H1 (cell line): ENCODE measurements at regions not wholly inside any gene's neighbourhood (a gene's known extent, or its start where the extent isn't known, plus 50 kb on each side); places are given as distances from the start of the nearest gene placed in this dataset.
A peak's percentile ranks its signal among the peaks of the same experiment; 100 is the strongest.

Experiments
- CTCF ChIA-PET: fragments of 300-600 bp; sonication (Branson Sonifier 250); formaldehyde crosslinking; loops from one replicate; lab custom pipeline; 2021; ENCODE audit not compliant: partially characterized antibody; lab: Charles Lee
- POLR2A ChIA-PET: fragments of 300-600 bp; sonication (Branson Sonifier 250); formaldehyde crosslinking; loops from one replicate; lab custom pipeline; 2021; ENCODE audit warnings: inconsistent platforms; ENCODE audit not compliant: partially characterized antibody; lab: Charles Lee
- DNase-seq, 2 experiments: peaks; one replicate each; pipeline versions ENCODE4 v3.0.0 to v3.0.0-alpha.2; 2010 to 2022; ENCODE audit warnings: low spot score in 2 of 2, low read depth in 1 of 2, mixed read lengths in 1 of 2
- FAIRE-seq: peaks from 2 replicates; lab custom pipeline; 2011; peaks lifted over from hg19 to GRCh38; lab: Jason Lieb, UNC
- H2AFZ ChIP-seq: 2 replicates; pipeline ENCODE4 v1.8.1; 2012; ENCODE audit warnings: low read length, inconsistent platforms
- H2AK5ac ChIP-seq: 2 replicates; pipeline ENCODE4 v1.6.1; 2013; ENCODE audit warnings: low read depth, low read length
- H2BK120ac ChIP-seq: replicated peaks from 2 replicates; pipeline ENCODE3; 2013; ENCODE audit warnings: low read depth, low read length, inconsistent platforms
- H2BK12ac ChIP-seq: 2 replicates; pipeline ENCODE4 v1.6.1; 2013; ENCODE audit warnings: low read depth, low read length
- H2BK15ac ChIP-seq: 2 replicates; pipeline ENCODE4 v1.6.1; 2013; ENCODE audit warnings: low read length
- H2BK20ac ChIP-seq: 2 replicates; pipeline ENCODE4 v1.6.1; 2013; ENCODE audit warnings: low read length
- H2BK5ac ChIP-seq: 2 replicates; pipeline ENCODE4 v1.6.1; 2013; ENCODE audit warnings: low read depth, low read length
- H3K14ac ChIP-seq: 2 replicates; pipeline ENCODE4 v1.6.1; 2013; ENCODE audit warnings: inconsistent platforms; ENCODE audit not compliant: insufficient read length
- H3K18ac ChIP-seq: 2 replicates; pipeline ENCODE4 v1.6.1; 2013; ENCODE audit warnings: low read length; ENCODE audit errors: extremely low read depth
- H3K23ac ChIP-seq: 2 replicates; pipeline ENCODE4 v1.6.1; 2013; ENCODE audit warnings: inconsistent platforms; ENCODE audit not compliant: insufficient read length
- H3K23me2 ChIP-seq: 2 replicates; pipeline ENCODE4 v1.6.1; 2013; ENCODE audit warnings: low read depth, low read length
- H3K27ac ChIP-seq: 2 replicates; pipeline ENCODE4 v1.6.1; 2011; ENCODE audit warnings: low read depth, low read length, inconsistent platforms
- H3K27me3 ChIP-seq, 4 experiments: replicated peaks in 1 of 4; 1 replicate in 1 of 4; 2 replicates in 3 of 4; pipeline versions ENCODE4 v1.6.1 to v1.8.1; 2011 to 2013; ENCODE audit warnings: low read length in 3 of 4, mild to moderate bottlenecking in 3 of 4, inconsistent platforms in 2 of 4, mixed read lengths in 2 of 4, moderate library complexity in 1 of 4; ENCODE audit not compliant: control insufficient read depth in 3 of 4, insufficient read depth in 3 of 4; ENCODE audit errors: extremely low read depth in 1 of 4
- H3K36me3 ChIP-seq, 4 experiments: 2 replicates each; pipeline versions ENCODE4 v1.6.1 to v1.8.1; 2011 to 2013; ENCODE audit warnings: mild to moderate bottlenecking in 4 of 4, low read length in 3 of 4, moderate library complexity in 2 of 4, control low read depth in 1 of 4, inconsistent platforms in 1 of 4; ENCODE audit not compliant: insufficient read depth in 4 of 4, control insufficient read depth in 2 of 4
- H3K4ac ChIP-seq: replicated peaks from 2 replicates; pipeline ENCODE3; 2013; ENCODE audit warnings: low read length, low read depth, mixed read lengths, inconsistent platforms; ENCODE audit not compliant: insufficient read length
- H3K4me1 ChIP-seq, 4 experiments: replicated peaks in 1 of 4; 1 replicate in 1 of 4; 2 replicates in 3 of 4; pipeline versions ENCODE4 v1.6.1 to v1.8.1; 2011 to 2013; ENCODE audit warnings: low read length in 3 of 4, inconsistent platforms in 2 of 4, mixed read lengths in 1 of 4; ENCODE audit not compliant: insufficient read depth in 4 of 4, control insufficient read depth in 3 of 4
- H3K4me2 ChIP-seq, 2 experiments: 2 replicates each; pipeline versions ENCODE4 v1.6.1 to v1.8.1; 2011 to 2013; ENCODE audit warnings: low read depth in 2 of 2, low read length in 2 of 2, control low read depth in 1 of 2, inconsistent platforms in 1 of 2, mild to moderate bottlenecking in 1 of 2; ENCODE audit not compliant: insufficient read depth in 1 of 2
- H3K4me3 ChIP-seq, 4 experiments: fragments of 200-600, 300-600 bp in 1 of 4; sonication (generic), shearing (Covaris generic), sonication (Bioruptor Twin) in 1 of 4; 2 replicates each; pipeline versions ENCODE4 v1.5.1 to v1.8.1; 2011 to 2016; ENCODE audit warnings: low read length in 4 of 4, low read depth in 3 of 4, control low read depth in 2 of 4, inconsistent platforms in 2 of 4, mild to moderate bottlenecking in 2 of 4, mixed read lengths in 1 of 4, moderate library complexity in 1 of 4; ENCODE audit not compliant: insufficient read depth in 2 of 4; ENCODE audit errors: extremely low read depth in 1 of 4
- H3K56ac ChIP-seq: replicated peaks from 2 replicates; pipeline ENCODE3; 2013; ENCODE audit warnings: low read depth, mild to moderate bottlenecking, mixed read lengths, low read length, inconsistent platforms; ENCODE audit not compliant: insufficient read length
- H3K79me1 ChIP-seq: 2 replicates; pipeline ENCODE4 v1.6.1; 2013; ENCODE audit warnings: low read depth, low read length, control low read depth
- H3K79me2 ChIP-seq, 2 experiments: 2 replicates each; pipeline versions ENCODE4 v1.6.1 to v1.8.1; 2012 to 2013; ENCODE audit warnings: low read length in 2 of 2, mild to moderate bottlenecking in 2 of 2, inconsistent platforms in 1 of 2; ENCODE audit not compliant: insufficient read depth in 2 of 2, control insufficient read depth in 1 of 2
- H3K9ac ChIP-seq, 4 experiments: replicated peaks in 1 of 4; 1 replicate in 1 of 4; 2 replicates in 3 of 4; pipeline versions ENCODE4 v1.6.1 to v1.8.1; 2011 to 2013; ENCODE audit warnings: low read depth in 3 of 4, low read length in 3 of 4, control low read depth in 2 of 4, mild to moderate bottlenecking in 2 of 4, moderate library complexity in 2 of 4, inconsistent platforms in 1 of 4; ENCODE audit errors: extremely low read depth in 1 of 4
- H3K9me3 ChIP-seq, 2 experiments: 2 replicates each; pipeline versions ENCODE4 v1.6.1 to v1.8.1; 2012 to 2013; ENCODE audit warnings: mild to moderate bottlenecking in 2 of 2, moderate library complexity in 2 of 2, control low read depth in 1 of 2, inconsistent platforms in 1 of 2, low read depth in 1 of 2, low read length in 1 of 2, mixed read lengths in 1 of 2; ENCODE audit not compliant: insufficient read depth in 2 of 2
- H4K20me1 ChIP-seq, 2 experiments: replicated peaks in 1 of 2; 2 replicates each; pipeline versions ENCODE3 to v1.8.1; 2011 to 2013; ENCODE audit warnings: inconsistent platforms in 2 of 2, low read length in 2 of 2, mild to moderate bottlenecking in 1 of 2; ENCODE audit not compliant: insufficient read depth in 2 of 2, control insufficient read depth in 1 of 2
- H4K5ac ChIP-seq: 2 replicates; pipeline ENCODE4 v1.6.1; 2013; ENCODE audit warnings: low read length, low read depth, mixed read lengths, inconsistent platforms; ENCODE audit not compliant: insufficient read length
- H4K8ac ChIP-seq: 2 replicates; pipeline ENCODE4 v1.8.0; 2013; ENCODE audit warnings: mild to moderate bottlenecking, moderate library complexity, low read length, inconsistent platforms; ENCODE audit not compliant: insufficient read depth; ENCODE audit errors: extremely low read depth
- H4K91ac ChIP-seq: replicated peaks from 2 replicates; pipeline ENCODE3; 2013; ENCODE audit warnings: low read length, mixed read lengths, inconsistent platforms; ENCODE audit not compliant: insufficient read length
- ATF2 ChIP-seq: IDR thresholded peaks from 2 replicates; pipeline ENCODE4 v1.6.1; 2012; ENCODE audit warnings: low read length, inconsistent platforms
- CBX8 ChIP-seq: fragments of 300-800, 300-1000 bp; sonication (generic); IDR thresholded peaks from 2 replicates; pipeline ENCODE4 v1.7.1; 2016; ENCODE audit warnings: low read depth, low read length, borderline replicate concordance
- CHD1 ChIP-seq: IDR thresholded peaks from 2 replicates; pipeline ENCODE4 v1.6.1; 2012; ENCODE audit warnings: low read depth, low read length, improper control_type of control experiment
- CHD2 ChIP-seq: IDR thresholded peaks from 2 replicates; pipeline ENCODE4 v1.6.1; 2012; ENCODE audit warnings: low read length, improper control_type of control experiment
- GTF2F1 ChIP-seq: IDR thresholded peaks from 2 replicates; pipeline ENCODE4 v1.6.1; 2012; ENCODE audit warnings: low read depth, low read length, improper control_type of control experiment, borderline replicate concordance
- HDAC2 ChIP-seq, 2 experiments: fragments of 300-600 bp in 1 of 2; sonication (generic) in 1 of 2; IDR thresholded peaks; 2 replicates each; pipeline ENCODE4 v1.6.1; 2011 to 2012; ENCODE audit warnings: low read depth in 2 of 2, low read length in 2 of 2, mild to moderate bottlenecking in 2 of 2, moderate library complexity in 2 of 2, borderline replicate concordance in 1 of 2, inconsistent platforms in 1 of 2
- POLR2AphosphoS5 ChIP-seq: IDR thresholded peaks from 2 replicates; pipeline ENCODE4 v1.6.1; 2011; ENCODE audit warnings: low read depth, low read length
- TAF1 ChIP-seq: IDR thresholded peaks from 2 replicates; pipeline ENCODE4 v1.6.1; 2011; ENCODE audit warnings: mild to moderate bottlenecking, low read depth, low read length
- TAF7 ChIP-seq: optimal IDR thresholded peaks from 2 replicates; pipeline ENCODE3; 2011; ENCODE audit warnings: low read depth, mild to moderate bottlenecking, inconsistent platforms, low read length, moderate library complexity, borderline replicate concordance

GRCh38 chr2:228503731-228504130, 322.2 kb upstream of the SPHKAP start:
- Histone ChIP-seq H3K27ac (no peak overlapping the region), H4K91ac (peak overlapping the region; percentile 44), H3K4me2 (no peak overlapping the region), H3K9me3 (no peaks in the 10 kb centered on the region), H4K8ac (no peak overlapping the region), H3K27me3 (no peaks in the 10 kb centered on the region), H4K5ac (no peak overlapping the region), H3K18ac (no peak overlapping the region), H2BK20ac (no peak overlapping the region), H2AK5ac (no peak overlapping the region), H3K23me2 (no peaks in the 10 kb centered on the region), H2BK12ac (no peak overlapping the region), H2AFZ (no peak overlapping the region; the same call in 1 of the 2 replicates), H3K4me3 (no peak overlapping the region), H3K79me2 (no peaks in the 10 kb centered on the region), H4K20me1 (no peaks in the 10 kb centered on the region), H3K79me1 (no peaks in the 10 kb centered on the region), H3K4me1 (peaks cover 3 to 17% (median 9%) of the 10 kb centered on the region in 4 experiments; a peak in 5 of 7 replicates), H2BK120ac (no peak overlapping the region), H3K14ac (no peak overlapping the region), H3K56ac (no peak overlapping the region), H3K9ac (no peak overlapping the region), H3K4ac (no peak overlapping the region), H3K36me3 (no peaks in the 10 kb centered on the region), H3K23ac (no peak overlapping the region), H2BK5ac (no peak overlapping the region), H2BK15ac (no peak overlapping the region)
- DNase-seq (no peak), FAIRE-seq (no peak)
- ChIA-PET POLR2A (no interaction called here), CTCF (interaction anchor here (0.5 to 1.2 kb wide), 3 partner anchors 9 to 465 kb away, joined by 3 read pairs; no protein-coding TSS in a partner anchor)
- TF ChIP-seq HDAC2 (IDR thresholded peaks at IDR 0.05; ENCODE audit: borderline replicate concordance in 1 of 2, low read depth in 2 of 2, low read length in 2 of 2) (no peak), TAF7 (no peak), TAF1 (no peak), ATF2 (no peak), POLR2AphosphoS5 (no peak), CHD2 (no peak), CHD1 (no peak), GTF2F1 (no peak), CBX8 (no peak)
